AG09319 (cell line): ENCODE measurements at regions not wholly inside any gene's neighbourhood (a gene's known extent, or its start where the extent isn't known, plus 50 kb on each side); places are given as distances from the start of the nearest gene placed in this dataset.

Experiments used
- DNase-seq: peaks from one replicate; pipeline ENCODE4 v3.0.0-alpha.2; 2010; ENCODE audit warnings: low read depth; ENCODE audit errors: extremely low read depth
- CTCF ChIP-seq: IDR thresholded peaks from 2 replicates; pipeline ENCODE4 v1.5.1; 2011; ENCODE audit warnings: low read depth, mild to moderate bottlenecking, inconsistent platforms, low read length, moderate library complexity

DNA sequence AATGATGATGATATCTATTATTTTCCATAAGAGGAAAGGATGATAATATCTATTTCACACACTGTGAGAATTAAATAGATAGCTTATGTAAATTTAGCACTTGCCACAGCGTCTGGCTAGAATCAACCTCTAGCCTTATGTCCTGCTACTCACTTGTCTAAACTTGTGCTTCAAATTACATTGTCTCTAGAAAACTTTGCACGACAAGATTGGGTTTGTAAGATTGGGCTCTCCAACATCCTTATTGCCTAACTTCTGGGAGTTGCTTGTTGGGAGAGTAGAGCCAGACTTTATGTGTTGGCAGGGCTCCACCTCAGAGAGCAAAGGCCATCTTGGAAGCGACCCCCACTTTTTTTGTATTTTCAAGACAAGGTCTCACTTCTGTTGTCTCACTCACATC, 50.0 kb upstream of the POGK start:
- no peak for DNase-seq
- no peak for TF ChIP-seq CTCF
